HG02759 (cell line): ENCODE measurements at regions not wholly inside any gene's neighbourhood (a gene's known extent, or its start where the extent isn't known, plus 50 kb on each side); places are given as distances from the start of the nearest gene placed in this dataset.

Source experiments
- ATAC-seq: cut with Tn5 transposase; IDR thresholded peaks from one replicate; pipeline ENCODE4 v1.9.1; 2021; ENCODE audit warnings: mild to moderate bottlenecking, moderate library complexity; ENCODE audit not compliant: unreplicated experiment

DNA sequence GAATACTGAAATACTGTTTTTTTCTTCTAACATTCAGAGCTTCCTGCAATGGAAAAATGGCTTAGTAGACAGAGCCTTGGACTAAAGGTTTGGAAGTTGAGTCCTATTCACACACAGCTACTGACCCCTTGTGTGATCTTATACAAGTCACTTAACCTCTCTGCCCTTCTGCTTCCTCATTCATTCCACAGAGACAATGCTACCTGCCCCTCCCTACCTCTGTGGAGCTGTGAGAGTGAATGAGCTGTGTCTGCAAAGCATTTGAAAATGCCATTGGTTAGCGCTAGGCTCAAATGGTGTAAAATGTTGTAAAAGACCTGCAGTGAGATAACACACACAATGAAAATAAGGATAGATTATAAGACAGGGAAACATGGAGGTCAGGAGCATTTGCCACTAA is 214.4 kb downstream of the BARHL2 start:
- ATAC-seq = no peak

DNA sequence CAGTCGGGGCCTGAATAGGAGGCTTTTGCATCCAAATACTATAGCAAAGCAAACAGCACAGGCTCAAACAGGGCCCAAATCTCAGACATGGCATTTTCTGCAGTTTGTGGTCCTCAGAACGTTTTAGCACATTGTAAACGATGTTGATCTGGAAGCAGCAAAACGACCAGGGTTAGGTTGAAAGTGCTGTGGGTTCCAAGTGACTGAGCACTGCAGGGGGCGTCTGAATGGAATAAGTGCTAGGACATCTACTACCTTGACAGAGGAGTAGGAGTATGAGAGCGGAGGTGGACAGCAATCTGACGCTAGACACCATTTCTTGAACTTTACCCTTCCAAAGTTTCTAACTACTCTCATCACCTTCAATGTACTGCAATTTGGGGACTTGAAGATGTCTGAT is 214.9 kb downstream of the BARHL2 start:
- ATAC-seq = no peak

DNA sequence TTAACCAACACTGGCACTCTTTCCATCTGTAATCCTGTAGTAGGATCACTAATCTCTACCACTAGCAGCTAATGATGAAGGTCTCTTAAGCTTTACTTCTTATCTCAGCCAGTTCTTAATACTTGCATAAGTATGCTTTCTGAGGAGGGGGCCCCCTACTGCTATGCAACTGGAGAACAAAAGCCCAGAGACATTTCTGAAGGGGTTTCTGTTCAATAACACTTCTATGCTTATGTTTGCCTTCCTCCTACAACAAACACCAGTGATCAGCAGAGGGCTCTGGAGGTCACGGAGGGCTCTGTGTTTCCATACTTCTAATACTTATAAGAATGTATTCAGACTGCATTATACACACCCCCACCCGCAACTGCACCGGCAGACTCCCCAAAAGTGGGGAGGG is 215.8 kb downstream of the BARHL2 start:
- no peak for ATAC-seq

DNA sequence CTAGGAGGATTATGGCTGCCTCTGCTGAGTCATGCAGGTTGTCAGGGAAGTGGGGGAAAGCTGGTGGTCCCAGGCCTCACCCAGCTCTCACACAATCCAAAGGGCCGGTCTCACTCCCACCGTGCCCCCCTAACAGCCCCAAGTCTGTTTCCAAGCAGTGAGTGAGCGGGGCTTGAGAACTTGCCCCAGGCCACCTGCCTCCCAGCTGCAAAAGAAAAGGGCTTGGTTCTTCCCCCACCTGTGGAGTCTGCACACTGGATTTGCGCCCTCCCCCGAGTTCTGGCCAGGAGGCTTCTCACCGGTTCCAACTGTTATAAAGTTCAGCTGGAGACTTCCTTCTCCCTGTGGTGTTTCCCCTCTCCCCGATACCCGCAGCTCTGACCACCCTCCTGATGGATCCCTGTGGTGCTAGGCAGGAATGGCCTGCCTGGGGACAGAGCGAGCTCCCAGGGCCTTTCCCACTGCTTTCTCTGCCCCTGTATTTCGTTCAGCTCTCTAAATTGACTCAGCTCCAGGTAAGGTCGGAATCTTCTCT is 222.3 kb downstream of the BARHL2 start:
- no peak for ATAC-seq

DNA sequence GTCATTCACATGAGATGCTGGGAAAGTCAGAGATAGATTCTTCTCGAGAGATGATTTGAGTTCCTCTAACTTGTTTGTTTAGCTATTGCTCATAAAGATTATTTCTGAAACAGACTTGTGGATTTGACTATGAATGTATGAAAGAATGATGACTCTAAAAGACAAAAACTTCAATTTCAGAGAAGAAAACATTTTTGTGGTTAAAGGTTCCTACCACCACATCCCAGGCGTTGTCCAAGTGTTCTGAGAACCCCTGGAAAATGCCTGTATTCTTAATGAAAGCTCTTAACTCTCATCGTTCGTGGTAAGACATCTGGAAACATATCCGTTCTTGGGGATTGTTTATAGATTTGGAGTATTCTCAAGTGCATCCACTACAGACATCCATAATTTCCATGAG is 228.7 kb downstream of the BARHL2 start:
- no peak for ATAC-seq

DNA sequence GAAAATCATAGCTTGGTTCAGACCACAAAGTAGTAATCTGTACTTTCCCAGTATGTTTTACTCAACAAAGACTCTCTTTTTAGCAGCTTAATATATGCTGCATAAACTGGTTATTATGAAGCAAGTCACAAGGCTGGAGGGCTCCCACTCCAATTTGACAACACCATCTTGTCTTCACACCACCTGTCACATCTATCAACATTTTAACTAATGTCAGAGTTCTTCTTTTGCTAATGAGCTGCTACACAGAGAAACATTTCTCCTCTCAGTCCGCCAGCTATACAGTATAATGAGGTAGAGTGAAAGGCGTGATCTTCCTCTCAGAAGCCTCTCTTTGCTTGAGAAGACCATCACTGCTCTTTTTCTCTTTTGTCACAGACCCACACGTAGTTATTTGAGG is 230.1 kb downstream of the BARHL2 start:
- ATAC-seq = peak; percentile 31

DNA sequence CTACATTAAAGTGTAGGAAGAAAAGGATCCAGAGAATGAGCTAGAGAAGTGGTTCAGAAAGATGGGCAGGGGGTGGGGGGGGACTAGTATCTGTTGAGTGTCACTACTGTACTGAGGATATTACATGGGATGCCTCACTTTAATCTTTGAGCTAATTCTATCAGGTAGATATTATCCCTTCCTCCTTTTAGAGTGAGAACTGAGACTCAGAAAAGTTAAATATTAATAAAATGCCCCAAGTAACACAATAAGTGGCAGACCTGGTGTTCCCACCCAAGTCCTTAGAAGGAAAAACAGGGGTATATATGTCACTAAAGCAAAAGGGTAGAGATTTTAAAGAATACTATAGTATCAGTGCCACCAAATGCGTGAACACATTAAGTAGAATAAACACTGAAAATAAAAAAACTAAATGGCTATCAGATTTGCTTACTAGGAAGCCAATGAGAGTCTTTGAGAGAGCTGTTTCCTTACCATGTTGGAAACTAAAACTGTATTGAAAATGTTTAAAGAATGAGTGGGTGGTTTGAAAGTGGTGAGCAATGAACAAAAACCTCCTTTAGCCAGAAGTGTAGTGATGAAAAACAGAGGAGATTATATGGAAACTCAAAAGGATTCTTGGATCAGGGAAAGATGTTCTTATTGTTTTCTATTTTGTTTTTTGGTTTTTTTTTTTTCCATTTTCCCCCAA is 230.8 kb downstream of the BARHL2 start:
- ATAC-seq = peak; percentile 70

DNA sequence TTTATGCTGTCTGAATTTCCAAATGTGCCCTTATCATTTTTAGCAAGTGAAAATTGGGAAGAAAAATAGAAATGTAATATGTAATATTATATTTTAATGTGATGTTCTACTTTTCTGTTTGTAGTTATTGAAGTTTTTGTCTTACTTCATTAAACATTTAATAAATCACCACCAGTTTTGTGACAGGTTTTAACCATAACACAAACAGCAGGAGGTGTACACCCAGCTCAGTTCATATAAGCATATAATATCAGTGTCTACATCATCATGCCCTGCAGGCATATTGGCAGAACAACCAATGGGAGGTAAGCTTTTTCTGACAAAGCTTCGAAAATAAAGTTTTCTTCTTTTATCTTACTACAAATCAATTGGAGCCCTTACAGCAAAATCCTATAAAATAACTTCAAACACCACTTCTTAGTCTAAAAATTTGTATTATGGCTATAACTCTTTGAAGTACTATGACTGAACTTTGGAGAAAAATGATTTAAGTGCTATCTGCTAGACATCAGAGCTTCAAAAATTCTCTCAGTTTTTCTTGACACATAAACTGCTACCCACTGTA is 236.7 kb downstream of the BARHL2 start:
- no peak for ATAC-seq

DNA sequence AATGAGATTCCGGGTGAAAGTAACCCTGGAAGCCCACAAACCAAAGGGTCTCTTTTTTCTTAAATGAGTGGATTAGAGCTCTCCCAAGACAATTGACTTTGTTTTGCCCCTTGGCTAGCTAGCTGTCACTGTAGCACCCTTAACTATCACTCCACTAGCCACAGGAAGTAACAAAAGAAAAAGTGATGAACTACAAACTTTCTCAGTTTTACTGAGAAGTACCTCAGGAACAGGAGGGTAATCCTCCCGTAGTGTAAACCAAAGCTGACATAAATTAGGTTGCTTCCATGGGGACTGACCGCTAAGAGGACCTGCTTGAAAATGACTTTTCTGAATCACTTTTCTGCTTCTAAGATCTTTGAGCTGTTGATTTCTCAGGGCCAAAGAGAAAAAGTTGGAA is 240.1 kb downstream of the BARHL2 start:
- ATAC-seq = no peak

DNA sequence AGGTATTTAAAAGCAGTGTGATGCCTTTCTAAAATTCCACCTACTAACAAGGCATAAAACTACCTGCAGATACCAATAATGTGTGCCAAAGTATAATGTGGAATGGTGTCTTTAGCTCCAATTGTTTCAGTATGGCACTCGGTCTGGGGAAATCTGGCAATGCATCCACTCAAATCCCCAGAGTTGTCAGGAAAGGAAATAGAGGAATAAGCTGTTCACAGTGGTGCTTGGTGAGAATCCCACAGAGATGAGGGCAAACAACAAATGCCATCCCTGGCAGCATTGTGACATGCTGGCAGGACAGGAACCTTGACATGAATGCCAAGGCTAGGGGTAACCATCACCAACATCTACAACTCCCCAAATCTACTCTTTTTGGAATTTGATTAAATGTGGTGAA is 240.7 kb downstream of the BARHL2 start:
- ATAC-seq = no peak

DNA sequence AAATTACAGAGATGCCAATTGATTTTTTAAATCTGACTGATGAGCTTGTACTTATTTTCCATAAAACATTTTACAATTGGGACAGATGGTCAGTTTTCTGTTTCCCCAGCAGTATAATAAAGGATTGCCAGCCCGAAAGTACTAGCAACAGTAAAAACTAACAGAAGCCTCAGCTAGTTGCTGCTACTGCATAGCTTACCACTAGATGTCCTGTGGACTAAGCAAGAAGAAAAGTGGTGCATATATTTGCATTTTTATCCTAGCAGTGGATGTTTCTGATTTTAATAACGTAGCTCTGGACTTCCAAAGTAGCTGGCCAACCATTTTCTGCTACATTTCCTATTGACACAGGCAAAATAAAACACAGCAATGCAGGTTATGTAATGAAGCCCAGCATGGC is 241.5 kb downstream of the BARHL2 start:
- ATAC-seq = no peak

DNA sequence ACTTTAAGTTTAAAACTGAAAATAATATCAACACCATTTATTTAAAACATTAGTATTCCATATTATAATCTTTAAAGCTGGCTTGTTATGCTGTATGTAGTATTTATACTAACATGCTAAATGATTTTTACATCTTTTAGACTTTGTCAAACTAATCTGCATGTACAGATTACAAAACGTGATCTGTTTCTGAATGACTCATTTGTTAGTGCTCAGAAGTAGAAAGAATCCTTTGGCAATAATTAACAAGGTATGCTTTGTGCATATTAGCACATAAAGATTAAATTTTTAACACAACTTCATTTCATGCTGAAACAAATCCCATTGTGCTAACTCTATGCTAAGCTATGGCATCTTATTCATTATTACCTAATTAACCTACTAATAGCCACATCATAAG is 242.4 kb downstream of the BARHL2 start:
- ATAC-seq = no peak

DNA sequence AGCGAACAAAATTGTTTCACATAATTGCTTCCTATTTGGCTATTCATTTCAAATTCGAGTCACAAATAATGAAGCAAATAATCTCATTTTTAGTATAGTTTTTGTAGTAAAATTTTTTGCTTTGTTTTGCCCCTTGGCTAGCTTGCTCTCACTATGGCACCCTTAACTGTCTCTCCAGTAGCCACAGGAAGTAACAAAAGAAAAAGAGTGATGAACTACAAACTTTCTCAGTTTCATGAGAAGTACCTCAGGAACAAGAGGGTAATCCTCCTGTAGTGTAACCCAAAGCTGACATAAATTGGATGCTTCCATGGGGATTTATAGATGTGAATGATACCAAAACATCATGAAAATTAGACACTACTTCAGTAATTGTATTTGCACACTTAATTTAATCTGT is 242.9 kb downstream of the BARHL2 start:
- ATAC-seq = no peak

DNA sequence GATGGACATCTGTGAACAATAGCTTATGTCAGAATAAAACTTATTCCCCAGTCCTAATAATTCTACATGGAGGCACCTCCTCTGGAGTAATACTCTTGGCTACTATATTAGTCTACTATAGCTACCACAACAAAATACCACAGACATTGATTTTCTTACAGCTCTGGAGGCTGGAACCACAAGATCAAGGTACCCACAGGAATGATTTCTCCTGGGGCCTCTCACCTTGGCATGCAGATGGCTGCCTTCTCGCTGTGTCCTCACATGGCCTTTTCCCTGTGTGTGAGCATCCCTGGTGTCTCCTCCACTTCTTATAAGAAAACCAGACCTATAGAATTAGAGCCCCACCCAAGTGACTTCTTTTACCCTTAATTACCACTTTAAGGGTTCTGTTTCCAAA is 244.3 kb downstream of the BARHL2 start:
- ATAC-seq = no peak

DNA sequence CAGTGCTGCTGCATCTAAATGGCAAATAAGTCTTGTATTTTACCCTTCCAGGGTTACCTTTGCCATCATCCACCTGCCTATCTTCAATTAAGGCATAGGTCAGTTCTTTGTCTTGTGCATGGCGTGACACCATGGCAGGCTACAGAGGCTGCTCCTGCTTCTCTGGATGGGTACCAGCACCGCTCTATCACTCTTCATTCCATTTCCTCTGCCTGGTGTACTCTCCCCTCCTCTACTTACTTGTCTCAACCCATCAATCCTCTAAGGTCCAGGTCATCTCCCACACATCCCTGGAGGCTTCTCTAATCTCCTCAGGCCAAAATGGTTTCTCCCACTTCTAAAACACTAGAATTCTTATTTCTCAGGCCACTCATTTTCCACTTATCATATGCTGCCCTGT is 257.5 kb downstream of the BARHL2 start:
- ATAC-seq = no peak

DNA sequence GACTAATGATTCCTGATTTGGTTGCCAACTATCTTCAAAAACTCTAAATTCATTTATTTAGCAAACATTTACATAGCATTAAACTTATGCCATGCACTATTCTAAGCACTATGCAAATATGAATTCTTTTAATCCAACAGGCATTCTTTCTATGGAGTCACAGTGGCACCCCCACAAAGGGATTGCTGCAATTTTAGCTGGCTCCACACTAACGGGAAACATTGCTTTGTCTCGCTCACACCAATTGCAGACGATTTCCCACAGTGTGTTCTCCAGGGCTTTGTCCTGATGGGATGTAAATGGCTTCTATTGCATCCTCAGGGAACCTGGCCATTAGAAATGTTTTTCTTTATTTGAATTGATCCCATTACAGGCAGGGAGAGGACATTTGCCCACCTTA is 259.1 kb downstream of the BARHL2 start:
- ATAC-seq = no peak

DNA sequence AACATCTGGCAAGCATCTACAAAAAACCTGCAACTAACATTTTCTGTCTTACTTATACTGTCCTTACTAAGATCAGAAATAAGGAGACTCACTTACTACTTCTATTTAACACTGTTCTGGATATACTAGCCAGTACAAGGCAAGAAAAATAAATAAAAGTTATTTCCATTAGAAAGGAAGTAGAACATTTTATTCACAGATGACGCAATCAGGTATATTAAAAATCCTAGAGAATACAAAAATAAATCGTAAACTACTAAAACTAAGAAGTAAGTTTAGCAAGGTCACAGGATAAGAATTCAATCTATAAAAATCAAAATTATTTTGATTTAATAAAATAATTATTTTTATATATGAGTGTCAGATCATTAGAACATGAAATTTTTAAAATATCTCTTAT is 264.6 kb downstream of the BARHL2 start:
- ATAC-seq = no peak

DNA sequence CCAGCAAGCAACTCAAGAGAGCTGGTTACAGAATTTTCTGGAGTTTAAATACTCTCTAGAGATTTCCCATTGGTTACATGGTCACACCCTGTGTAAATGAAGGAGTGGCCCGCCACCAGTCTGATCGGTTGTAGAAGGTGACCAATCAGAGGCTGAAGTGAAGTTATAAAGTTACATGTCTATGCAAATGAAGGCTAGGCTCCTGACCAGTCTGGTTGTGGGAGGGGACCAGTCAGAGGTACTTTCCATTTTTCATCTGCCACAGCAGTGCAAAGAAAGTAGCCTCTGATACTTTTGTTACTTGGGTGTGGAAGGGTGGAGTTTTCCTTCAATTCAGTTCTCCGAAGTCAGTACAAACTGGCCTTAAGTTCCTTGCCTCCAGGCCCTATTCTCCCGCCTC is 273.7 kb downstream of the BARHL2 start:
- no peak for ATAC-seq

DNA sequence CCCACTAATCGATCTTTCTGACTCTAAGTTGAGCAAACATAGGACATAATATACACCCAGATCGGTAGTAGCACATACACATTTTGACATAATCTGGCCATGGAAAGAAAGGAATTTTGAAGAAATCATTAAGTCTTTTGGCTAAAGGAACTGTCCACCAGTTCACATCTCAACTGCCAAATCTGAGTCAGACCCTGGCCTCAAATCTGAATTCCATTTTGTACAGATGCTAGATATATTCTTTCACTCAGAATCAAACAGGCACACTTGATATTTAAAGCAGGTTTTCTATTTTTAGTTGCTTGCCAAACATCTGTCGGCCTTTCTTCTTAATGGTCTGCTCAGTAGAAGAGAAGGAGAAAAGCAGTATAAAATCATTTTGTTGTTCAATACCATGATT is 281.8 kb downstream of the BARHL2 start:
- no peak for ATAC-seq

DNA sequence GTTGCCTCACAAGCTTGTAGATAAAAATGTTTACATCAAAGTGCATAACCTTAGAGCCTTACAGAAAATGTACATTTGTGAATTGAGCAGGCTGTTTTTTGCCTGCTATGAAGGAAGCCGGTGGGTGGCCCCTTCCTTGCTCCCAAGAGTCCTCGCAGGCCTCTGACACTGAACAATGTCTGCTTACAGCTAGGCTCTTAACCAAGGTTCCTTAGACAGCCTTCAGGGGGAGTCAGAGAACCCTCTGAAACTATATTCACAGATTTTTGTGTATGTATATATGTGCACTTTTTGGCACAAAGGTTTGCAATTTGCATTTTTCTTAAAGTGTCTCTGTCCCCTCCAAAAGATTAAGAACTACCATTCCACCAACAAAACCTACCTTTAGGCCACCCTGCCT is 282.6 kb downstream of the BARHL2 start:
- no peak for ATAC-seq

DNA sequence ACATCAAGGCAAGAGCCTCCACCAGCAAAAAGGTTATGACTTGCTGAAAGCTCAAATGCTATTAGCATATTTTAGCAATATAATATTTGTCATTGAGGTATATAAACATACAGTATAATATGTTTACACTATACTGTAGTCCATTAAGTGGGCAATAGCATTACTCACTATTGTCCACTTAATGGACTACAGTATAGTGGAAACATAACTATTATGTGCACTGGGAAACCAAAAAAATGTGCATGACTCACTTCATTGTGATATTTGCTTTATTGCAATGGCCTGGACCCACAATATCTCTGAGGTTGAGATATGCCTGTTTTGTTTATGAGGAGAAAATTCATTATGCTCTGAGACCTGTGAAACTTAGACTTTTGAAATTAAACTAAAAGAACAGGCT is 300.0 kb downstream of the BARHL2 start:
- ATAC-seq = no peak

DNA sequence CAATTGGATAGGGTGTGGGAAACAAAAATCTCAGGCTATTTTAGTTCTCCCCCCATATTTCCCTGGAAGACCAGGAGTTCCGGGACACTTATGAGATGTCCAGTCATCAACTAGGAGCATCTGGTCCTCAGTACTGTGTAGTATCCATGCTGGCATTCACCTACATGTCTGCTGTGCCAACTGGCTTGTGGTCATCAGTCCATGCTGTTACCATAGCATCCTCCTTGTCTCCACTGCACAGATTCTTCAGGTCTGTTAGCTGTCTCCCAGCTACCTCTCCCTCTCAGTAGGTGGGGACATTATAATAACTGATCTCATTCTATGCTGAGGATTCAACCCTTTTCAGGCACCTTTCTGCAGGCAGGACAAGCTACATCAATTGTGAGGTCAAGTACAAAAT is 302.9 kb downstream of the BARHL2 start:
- no peak for ATAC-seq

DNA sequence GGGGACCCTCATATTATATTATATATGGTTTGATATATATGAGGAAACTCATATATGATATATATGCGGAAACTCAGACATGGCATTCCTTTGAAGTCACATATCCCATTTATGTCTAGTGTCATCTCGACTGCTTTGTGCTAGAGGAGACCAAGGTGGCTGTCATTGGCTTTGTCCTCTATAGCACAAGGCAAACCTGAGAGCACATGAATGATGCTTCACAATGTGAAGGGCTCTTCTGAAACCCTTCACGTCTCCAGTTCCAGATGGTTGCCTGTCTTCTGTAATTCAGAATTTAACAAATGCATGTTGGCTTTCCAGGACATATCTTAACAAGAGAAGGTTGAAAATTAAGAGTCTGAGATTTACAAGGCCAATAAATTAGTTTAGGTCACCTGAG is 303.6 kb downstream of the BARHL2 start:
- no peak for ATAC-seq
